Stimulated activated CD4-positive, alpha-beta T cell treated with anti-CD3 and anti-CD28 coated beads, TNF-alpha, amount 100 ng/mL, for 48 hours (primary cell): ENCODE measurements at regions not wholly inside any gene's neighbourhood (a gene's known extent, or its start where the extent isn't known, plus 50 kb on each side); places are given as distances from the start of the nearest gene placed in this dataset.
A peak's percentile ranks its signal among the peaks of the same experiment; 100 is the strongest.
"Not testable (repeated sequence)": the region's sequence is repeated elsewhere in the genome, so short reads cannot be mapped to it uniquely, and the experiment has no call there.

Source experiments
- DNase-seq, 3 donors: peaks; one replicate each; pipeline ENCODE4 v3.0.0-alpha.2; 2020; ENCODE audit warnings: low read depth in 3 of 3

DNA sequence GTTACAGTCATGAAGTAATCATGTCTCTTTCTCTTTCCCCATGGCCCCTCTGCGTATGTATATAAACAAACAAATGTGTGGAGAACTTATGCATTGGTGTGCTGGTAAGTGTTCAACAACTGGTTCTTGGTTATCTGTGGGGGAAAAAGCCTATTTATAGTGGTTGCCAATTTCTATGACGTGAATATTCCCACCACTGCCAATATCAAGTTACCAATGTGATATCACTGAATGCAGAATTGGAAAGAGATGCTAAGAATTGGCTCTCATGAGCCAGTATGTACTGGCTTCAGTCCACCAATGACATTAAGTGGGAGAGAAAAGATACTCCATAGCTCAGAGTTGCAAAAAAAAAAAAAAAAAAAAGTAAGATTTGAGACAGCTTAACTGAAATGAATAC is 399.7 kb downstream of the REEP3 start:
- no peak for DNase-seq

DNA sequence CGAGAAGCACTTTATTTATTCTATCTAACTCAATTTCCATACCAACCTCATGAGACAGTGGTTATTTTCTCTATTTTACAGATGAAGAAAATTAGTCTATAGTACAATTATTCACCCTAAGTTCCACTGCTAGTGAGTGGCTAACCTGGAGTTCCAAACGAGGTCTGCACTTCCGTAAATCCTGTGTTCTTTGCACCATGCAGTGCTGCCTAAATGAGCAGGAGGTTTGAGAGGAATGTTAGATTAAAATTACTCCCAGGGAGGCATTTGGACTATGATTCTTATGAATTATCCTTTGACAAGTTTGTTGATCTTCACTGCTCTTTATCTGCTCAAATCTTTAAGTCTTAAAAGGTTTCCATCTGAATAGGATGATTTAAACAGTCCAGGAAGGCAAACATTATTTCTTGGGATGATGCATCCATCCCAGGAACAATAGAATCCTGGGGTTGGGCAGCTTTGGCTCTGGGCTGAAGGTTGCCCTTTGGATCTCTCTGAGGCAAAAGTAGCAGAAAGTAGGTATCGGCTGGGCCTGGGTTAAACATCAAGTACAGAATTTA is 400.8 kb downstream of the REEP3 start:
- DNase-seq, result no peak

DNA sequence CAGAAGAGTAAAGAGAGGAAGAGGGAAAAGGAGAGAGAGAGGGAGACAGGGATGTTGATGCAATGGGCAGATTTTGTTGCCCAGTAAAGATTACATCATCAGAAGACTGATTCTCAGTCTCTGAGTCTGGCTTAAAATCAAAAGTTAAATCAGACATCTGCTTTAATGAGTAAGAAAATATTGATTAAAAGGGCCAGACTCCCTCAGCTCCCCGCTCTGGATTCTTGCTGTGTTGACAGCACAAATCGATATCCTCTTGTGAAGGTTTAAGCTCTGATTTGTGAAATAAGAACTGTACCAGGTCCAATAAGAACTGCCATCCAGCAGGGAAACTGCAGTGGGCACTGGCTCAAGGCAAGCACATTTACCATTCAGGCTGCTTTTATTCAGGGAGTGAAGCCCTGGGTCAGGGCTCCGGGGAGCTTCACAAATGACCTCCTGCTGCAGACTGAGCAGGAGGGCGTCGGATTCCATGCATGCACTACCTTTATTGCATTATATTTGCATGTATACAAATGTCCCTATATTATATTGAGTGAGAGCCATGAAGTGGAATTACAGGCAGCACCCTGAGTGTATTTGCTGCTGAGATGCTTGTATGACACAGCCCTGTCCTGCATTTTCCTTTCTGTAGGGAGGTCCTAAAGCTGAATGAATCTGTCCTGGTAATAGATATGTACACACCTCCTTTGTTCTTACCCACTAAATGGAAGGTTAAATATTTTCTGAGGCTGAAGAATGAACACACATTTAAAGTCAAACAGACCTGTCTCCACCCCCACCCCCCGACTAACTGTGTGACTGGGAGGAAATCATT is 401.5 kb downstream of the REEP3 start:
- no peak for DNase-seq

DNA sequence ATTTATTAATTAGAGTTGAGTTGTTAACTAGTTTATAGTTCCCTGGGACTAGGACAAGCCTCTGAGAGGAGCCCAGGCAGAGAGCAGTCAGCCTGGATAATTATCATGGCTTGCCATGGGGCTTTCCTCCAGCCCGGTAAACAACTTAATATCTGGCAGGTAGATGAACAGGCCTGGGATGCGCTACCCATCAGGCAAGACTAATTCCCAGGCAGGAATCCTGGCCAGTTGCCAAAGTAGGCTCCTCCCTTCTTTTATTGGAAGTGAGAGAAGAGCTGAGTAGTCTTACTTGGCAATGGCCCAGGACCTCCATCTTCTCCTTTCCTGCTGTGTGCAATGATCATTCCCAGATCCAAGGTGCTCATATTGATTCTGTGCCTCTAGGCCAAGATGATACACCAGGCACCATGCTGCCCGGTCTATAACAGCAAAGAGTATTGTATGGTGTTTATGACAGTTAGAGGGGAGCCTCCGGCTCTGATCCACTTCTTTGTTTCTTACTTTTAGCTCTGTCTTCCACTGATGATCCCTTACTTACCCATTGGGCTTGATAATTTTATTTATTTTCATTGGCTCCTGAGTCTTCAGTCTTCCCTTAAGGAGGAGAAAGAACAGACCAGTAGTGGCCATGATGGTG is 408.7 kb downstream of the REEP3 start:
- no peak for DNase-seq

DNA sequence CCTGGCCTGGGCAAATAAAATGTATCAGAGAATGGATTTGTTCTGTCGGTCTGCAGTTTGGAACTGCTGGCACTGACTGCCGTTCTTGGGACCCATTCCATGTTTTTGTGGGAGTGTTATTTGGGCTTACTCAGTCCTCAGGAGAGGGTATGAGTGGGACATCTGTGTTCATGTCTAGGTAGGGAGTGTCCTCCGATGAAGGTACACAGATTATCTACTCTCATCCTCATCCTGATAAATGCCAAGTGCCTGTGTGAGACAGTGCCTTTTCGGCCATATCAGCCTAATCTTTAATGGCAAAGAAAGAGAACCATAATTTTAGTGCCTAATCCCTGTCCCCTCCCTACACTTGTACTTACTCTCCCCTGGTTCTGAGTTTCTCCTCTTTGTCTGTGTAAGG is 409.4 kb downstream of the REEP3 start:
- no peak for DNase-seq

DNA sequence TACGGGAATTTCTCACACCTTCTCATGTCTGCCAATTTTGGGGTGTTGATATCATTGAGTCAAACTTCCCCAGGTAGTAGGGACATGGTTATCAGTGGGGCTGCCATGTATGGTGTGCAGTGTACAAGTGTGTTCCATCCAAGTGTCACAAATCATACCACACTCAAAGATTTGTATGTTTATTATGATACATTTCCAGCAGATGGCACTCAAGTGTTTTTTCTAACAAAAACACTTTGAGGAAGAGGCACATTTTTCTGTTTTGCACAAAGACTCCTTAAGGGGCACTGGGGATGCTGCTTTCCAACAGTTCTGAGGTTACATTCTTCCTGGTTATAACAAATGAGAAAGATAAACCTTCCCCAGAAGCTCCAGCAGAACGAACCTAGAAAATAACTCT is 414.5 kb downstream of the REEP3 start:
- DNase-seq, result no peak

DNA sequence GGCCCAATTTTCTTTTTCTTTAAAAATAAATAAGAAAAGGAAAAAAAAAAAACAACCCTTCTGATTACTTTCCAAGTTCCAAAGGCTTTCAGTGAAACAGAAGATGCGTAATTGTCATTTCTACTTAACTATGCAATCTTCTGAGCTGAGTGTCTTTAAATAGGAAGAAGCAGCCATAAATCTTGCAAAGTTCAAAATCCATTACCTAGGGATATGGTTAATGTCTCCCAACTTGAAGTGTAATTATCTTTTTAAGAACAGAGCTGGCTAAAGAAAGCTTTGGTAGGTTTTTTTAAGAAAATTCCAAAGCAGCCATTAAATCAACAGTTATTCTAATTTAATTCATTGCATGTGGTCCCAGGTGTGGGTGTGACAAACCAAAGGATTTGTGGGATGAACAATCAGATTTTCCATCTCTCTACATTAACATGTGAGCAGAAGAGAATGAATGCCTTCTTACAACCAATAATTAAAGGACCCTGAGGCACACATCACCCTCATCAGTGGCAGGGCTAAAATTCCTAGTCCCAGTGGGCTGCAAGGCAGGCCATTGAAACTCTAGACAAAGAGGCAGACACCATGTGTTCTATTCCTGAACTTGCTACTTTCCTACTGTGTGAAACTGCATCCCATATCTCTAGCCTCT is 419.2 kb downstream of the REEP3 start:
- DNase-seq, result no peak

DNA sequence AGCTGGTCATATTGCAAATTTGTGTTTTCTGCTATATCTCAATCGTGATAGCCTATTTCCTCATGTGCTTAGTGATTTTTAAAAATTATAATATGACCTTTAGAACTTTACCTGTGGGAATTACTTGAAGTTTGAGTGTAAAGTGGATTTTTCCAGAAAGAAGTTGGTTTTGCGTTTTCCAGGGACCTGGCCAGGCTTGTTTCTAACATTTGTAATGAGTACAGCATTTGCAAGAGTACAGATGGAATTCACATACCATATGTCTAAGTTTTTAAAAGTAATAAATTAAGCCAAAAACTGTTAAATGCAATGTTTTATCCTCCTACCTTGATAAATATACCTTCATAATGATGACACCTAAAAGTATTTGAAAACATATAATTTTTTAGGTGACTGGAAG is 443.2 kb downstream of the REEP3 start:
- no peak for DNase-seq

DNA sequence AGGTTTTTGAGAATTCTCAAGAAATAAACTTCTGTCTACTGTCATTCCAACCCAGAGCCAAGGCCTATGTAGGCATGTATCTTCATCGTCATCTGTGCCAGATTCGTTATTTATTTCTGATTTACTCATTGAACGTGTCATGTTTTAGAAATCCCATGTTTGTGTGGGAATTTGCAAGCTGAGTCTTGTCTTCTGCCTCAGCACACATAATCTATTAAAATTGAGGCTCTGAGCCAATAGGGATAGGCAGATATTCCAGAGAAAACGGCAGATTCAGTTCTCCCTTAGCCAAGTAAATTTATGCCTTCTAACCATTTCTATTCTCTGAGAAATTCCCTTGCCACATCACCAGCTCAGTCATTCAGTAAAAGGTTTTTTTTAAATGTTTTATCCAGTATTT is 444.6 kb downstream of the REEP3 start:
- DNase-seq, result no peak

DNA sequence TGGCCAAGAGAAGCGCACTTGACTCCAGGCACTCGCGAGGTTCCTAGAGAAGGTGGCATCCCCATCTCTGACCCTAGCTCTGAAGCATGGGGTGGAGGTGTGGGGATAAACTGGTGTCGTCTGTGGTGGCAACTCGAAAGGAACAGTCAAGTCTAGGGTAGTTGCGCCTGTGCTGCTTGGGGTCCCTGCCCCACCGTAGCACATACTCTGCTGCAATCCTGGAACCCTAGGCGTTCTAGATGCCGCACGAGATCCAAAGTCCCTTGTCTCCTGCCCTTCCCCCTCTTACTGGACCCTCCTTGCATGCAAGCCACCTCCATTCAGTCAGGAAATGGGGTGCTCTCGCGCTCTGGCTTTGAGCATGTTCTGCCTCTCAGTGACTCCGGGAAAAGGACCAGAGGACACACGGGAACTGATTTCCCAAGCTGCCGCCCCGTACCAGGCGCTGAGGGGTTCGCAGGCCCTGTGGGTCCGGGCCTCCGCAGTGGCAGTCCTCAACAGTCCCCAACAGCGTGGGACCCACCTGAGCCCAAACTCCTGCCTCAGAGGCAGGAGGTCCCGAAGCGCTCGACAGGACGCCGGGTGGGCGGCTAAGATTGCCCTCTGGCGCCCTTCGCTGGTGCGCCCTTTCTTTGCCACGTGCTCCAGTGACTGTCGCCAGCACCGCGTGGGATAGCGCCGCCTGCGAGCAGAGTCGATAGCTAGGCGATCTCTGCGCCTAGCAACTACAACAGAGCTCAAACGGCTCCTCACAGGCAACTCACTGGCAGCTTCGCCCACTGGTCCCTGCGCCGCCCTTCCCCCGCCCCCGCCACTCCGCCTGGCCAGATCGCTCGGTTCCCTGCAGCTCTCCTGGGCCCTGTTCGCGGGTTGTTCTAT is 452.0 kb downstream of the REEP3 start:
- no peak for DNase-seq

DNA sequence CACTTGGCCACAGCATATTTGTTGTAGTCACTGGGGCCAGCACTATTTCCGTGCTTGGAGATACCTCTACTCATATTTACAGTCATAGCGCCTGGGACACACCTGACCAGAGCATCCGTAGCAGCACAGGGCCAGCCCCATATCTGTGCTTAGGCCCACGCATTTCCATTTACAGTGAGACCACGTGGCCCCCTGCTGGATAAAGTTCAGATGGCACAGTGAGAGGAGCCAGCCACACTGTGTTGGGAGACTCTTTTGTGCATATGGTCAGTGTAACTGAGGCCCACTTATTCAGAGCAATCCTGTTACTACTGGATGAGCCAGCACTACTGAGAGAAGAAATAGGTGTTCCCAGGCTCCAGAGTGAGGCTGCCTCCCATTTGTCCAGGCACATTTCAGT is 455.3 kb downstream of the REEP3 start:
- peak; percentile 4 to 23 (median 15) for DNase-seq

DNA sequence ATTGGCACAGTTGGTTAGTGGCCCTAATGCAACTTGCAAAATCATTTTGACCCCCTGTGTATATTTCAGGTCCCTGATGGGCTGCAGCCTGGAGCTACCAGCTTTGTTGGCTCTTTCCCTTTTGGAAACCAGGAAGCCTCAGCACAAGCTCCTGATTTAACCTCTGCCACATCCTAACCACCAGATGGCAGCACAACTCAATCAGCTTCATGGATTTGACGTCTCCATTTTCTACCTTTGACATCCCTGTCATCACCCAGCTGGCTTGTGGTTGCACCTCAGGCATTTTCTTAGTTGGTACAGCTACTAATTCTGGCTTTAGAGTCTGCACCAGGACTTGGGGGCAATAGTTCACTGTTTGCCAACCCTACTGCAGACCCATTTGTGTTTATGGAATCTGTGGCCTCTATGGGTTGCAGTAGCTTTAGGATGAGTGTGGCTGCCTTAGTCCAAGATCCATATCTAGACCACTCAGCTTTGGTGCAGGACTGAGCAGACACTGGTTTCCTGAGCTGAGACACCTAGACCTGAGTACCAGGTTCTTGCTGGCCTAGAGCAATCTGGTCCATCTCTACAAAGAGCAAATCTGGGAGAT is 456.2 kb downstream of the REEP3 start:
- DNase-seq, result peak in 1 of 3 donors; percentile 17

DNA sequence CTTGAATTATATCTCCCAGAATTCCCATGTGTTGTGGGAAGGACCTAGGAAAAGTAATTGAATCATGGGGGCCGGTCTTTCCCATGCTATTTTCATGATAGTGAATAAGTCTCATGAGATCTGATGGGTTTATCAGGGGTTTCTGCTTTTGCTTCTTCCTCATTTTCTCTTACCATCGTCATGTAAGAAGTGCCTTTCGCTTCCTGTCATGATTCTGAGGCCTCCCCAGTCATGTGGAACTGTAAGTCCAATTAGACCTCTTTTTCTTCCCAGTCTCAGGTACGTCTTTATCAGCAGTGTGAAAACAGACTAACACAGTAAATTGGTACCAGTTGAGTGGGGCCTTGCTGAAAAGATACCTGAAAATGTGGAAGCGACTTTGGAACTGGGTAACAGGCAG is 459.7 kb downstream of the REEP3 start:
- DNase-seq, result not testable (repeated sequence)

DNA sequence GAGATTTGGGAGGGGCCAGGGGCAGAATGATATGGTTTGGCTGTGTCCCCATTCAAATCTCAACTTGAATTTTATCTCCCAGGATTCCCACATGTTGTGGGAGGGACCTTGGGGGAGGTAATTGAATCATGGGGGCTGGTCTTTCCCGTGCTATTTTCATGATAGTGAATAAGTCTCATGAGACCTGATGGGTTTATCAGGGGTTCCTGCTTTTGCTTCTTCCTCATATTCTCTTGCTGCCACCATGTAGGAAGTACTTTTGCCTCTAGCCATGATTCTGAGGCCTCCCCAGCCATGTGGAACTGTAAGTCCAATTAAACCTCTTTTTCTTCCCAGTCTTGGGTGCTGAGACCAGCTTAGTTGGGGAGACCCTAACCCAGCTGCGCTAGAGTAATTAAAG is 462.9 kb downstream of the REEP3 start:
- not testable (repeated sequence) for DNase-seq

DNA sequence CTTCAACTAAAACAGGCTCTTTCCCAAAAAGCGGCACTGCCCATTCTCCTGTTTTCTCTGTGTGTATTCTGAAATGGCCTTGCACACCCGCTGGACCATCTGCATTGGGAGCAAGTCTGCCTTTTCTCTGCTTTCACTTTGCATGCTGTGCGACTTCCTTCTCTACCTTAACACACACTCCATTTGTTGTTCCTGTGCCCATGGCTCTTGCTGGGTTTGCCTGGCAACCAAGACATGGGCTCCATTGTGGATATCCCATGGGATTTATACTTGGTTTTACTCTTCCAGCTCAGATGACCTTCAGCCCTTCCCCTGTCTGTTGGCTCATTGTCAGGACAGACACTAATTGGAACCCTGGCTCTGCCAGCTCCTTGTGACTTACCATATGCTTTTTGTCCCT is 465.3 kb downstream of the REEP3 start:
- DNase-seq, result no peak

DNA sequence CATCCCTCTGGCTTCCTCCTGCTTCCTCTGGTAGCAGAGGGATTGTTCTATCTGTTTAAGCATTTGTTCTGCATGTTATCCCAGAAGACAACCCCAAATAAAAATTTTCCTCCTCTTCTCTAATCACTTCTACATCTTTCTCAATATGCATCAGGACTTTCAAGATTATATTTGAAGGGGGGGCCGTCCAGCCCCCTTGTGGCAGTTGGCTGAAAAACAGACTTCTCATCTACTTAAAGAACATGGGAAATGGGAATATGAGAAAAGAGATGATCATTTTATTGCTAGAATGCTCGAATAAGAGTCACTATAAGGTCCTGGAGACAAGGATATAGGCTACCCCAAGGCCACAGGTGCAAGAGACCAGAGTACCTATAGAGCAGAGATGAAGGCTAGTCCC is 466.0 kb downstream of the REEP3 start:
- DNase-seq, result no peak

DNA sequence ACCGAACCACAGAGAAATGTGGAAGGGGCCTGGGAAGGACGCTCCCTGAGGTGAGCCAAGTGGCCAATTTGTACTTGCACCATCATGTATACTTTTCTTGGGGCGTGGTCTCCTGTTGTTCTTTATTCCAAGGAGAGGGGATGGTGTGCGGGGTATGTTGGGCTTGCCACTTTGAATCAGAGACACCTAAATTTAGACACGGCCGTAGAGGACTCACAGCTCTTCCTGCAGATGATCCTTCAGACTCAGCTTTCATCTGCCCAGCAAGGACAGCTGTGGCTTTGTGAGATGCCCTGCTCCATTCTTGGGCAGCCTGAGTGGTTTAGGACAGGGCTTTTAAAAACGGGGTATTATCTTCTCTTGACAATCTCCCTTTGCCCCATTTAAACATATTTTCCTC is 473.2 kb downstream of the REEP3 start:
- DNase-seq, result no peak

DNA sequence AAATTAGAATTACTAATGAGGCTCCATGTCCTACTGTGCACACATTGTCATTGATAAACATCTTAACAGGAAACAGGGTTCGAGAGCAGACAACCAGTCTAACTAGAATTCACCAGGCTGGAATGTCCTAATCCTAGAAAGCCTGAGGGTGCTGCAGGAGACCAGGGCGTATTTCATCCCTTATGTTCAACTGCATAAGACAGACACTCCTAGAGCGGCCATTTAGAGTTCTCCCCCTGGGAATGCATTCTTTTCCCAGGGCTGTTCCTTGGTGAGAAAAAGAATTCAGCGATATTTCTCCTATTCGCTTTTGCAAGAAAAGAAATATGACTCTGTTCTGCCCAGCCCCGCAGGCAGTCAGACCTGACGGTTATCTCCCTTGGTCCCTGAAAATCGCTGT is 486.0 kb downstream of the REEP3 start:
- DNase-seq, result no peak

DNA sequence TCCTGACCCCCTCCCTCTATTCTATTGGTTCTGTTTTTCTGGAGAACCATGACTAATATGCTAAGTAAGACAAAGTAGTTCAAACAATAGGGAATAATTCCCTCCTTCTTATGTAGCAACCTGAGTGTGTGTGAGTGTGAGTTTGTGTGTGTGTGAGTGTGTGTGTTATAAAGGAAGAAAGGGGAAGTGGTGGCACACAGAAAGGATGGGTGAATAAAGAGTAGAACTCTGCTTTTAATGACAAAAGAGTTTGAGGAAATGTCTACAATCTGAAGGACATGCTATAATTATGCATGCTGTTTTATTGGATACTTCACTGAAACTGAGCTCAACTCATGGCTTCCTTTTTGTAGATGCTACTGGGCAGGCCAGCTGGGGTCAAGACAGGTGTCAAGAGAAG is 489.5 kb downstream of the REEP3 start:
- no peak for DNase-seq

DNA sequence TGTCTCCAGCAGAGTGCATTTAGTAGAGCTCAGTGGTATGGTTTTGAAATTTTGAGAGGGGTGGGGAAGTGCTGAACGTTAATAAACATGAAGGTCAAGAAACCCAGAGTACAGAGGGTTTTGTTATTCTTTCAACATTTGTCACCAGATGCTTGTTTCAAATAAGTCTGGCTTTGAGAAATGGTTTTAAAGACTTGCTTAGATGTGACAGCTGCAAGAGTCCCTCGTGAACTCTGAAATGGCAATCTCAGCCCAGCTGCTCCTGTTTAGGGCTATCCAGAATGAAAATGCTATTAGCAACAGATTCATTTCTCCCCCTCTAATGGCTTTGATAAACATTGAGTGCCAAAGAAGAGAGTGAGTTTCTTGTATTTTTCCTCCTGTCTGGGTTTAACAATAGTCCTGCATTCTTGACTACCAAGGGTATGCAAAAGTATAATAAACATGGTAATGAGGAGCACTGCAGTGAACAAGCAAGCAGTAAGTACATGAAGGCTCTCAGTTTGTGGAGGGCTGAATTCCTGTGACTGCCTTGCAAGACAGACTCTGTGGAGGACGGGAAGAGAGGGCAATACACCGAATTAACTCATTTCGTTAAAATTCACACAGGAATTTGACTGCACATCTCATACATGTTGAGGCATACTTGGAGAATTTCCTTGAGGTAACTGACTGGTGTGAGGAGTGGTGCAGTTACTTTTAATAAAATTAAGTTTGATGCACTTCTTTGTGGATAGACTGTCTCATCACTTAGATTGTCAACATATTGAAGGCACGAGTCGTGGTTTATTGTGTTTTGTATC is 490.9 kb downstream of the REEP3 start:
- no peak for DNase-seq

DNA sequence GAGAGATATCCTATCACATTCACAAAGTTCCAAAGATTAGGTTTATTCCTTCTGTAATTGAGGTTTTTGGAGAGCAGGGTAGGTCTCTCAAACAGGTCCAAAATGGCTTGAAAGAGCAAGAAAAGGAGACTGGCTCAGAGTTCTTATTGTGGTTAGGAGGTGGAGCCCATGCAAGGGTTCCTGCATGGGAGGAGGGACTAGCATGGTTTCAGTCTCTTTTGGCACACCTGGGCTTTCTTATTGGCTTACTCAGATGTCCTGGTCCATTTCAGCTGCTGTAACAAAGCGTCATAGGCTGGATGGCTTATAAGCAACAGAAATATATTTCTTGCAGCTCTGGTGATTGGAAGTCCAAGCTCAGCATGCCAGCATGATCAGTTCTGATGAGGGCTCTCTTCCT is 493.1 kb downstream of the REEP3 start:
- no peak for DNase-seq
